Glomerular visceral epithelial cell (primary cell): ENCODE measurements at regions not wholly inside any gene's neighbourhood (a gene's known extent, or its start where the extent isn't known, plus 50 kb on each side); places are given as distances from the start of the nearest gene placed in this dataset.

Experiments
- DNase-seq: peaks from one replicate; pipeline ENCODE4 v3.0.0-alpha.2; 2016; ENCODE audit errors: extremely low spot score

DNA sequence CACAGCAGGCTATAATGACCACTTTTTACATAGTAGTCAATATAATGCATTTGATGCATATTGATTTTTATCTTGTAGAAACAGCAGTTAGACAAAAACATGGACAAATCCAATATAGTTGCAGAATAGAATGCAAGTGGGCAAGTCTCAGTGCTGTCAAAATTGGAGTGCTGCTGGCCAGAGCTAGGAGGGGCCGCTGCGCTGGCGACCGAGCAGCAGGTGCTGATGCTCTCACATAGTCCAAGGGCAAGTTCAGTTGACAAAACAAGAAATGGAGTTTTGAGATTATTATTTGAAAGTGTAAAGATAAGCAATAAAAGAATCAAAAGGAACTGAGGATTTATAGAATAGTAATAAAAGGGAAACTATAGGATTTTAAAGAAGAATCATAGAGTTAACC is 60.6 kb upstream of the CDK20 start:
- DNase-seq = no peak

DNA sequence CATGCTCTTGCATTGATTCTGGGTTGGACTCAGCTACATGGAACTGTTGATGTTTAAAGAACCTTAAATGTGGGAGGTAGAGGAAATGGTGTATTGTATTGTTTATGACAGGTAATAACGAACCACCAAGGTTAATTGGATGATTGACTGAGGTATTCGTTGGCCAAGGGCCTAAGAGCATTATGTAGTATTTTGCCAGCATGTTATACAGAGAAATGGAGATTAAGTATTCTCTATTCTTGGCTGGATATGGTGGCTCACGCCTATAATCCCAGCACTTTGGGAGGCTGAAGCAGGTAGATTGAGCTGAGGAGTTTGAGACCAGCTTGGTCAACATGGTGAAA is 59.0 kb upstream of the CDK20 start:
- no peak for DNase-seq

- no peak for DNase-seq
These were observed 54.0 kb upstream of the CDK20 start for GRCh38 chr9:88028338-88028737.

GRCh38 chr9:88026118-88026479 is 51.8 kb upstream of the CDK20 start:
- DNase-seq = no peak

GRCh38 chr9:88025411-88026117 is 51.2 kb upstream of the CDK20 start:
- DNase-seq = no peak

DNA sequence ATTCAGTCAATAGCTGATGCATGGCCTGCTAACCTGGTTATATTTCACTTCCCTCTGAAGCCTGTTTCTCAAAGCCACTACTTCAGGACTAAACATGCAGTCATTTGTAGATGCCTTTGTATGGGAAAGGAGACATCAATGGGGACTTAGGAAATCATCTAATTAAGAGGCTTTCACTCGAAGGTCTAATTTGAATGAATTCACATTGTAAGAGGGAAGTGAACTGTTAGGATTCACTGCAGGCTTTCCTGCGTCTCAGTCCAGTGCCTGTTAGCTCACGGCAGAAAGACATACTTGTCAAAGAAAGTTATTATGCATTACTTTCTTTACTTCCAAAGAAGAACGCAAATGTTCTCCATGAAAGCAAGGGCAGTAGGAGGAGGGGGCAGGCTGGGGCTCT is 50.6 kb upstream of the CDK20 start:
- no peak for DNase-seq
